Vagina (tissue), 2 donors: ENCODE measurements at regions not wholly inside any gene's neighbourhood (a gene's known extent, or its start where the extent isn't known, plus 50 kb on each side); places are given as distances from the start of the nearest gene placed in this dataset.

Source experiments
- POLR2A ChIP-seq, 2 donors: fragments of 450-650 bp; IDR thresholded peaks; one replicate each; pipeline ENCODE4 v1.6.1; 2017; ENCODE audit warnings: antibody characterized with exemption in 2 of 2, mild to moderate bottlenecking in 2 of 2, moderate library complexity in 2 of 2
- POLR2AphosphoS5 ChIP-seq, 2 donors: sonication (generic); formaldehyde crosslinking; IDR thresholded peaks; one replicate each; pipeline ENCODE4 v1.9.0; 2017; ENCODE audit warnings: antibody characterized with exemption in 2 of 2, mild to moderate bottlenecking in 2 of 2, low read depth in 1 of 2; ENCODE audit not compliant: insufficient read depth in 1 of 2
- TF ChIP-seq, protein P1 (sequence below), 3 experiments: fragments of 450-650 bp in 2 of 3; fragments of 200-600 bp in 1 of 3; sonication (generic) in 1 of 3; IDR thresholded peaks; one replicate each; pipeline ENCODE4 v1.5.1; 2017 to 2019; ENCODE audit warnings: antibody characterized with exemption in 3 of 3, mild to moderate bottlenecking in 2 of 3, moderate library complexity in 2 of 3

- TF ChIP-seq, protein P1, sequence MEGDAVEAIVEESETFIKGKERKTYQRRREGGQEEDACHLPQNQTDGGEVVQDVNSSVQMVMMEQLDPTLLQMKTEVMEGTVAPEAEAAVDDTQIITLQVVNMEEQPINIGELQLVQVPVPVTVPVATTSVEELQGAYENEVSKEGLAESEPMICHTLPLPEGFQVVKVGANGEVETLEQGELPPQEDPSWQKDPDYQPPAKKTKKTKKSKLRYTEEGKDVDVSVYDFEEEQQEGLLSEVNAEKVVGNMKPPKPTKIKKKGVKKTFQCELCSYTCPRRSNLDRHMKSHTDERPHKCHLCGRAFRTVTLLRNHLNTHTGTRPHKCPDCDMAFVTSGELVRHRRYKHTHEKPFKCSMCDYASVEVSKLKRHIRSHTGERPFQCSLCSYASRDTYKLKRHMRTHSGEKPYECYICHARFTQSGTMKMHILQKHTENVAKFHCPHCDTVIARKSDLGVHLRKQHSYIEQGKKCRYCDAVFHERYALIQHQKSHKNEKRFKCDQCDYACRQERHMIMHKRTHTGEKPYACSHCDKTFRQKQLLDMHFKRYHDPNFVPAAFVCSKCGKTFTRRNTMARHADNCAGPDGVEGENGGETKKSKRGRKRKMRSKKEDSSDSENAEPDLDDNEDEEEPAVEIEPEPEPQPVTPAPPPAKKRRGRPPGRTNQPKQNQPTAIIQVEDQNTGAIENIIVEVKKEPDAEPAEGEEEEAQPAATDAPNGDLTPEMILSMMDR (IDR thresholded peaks at IDR 0.05), result no peak
- TF ChIP-seq POLR2A (IDR thresholded peaks at IDR 0.05), result no peak
- no peak for TF ChIP-seq POLR2AphosphoS5 (IDR thresholded peaks at IDR 0.05; ENCODE audit: insufficient read depth in 1 of 2, low read depth in 1 of 2)
Measured at GRCh38 chr9:115717298-115717697, 436.3 kb upstream of the PAPPA start.
